Astrocyte (in vitro differentiated cells and primary cell): ENCODE measurements at regions not wholly inside any gene's neighbourhood (a gene's known extent, or its start where the extent isn't known, plus 50 kb on each side); places are given as distances from the start of the nearest gene placed in this dataset.

Experiments used
- CTCF ChIP-seq: IDR thresholded peaks from 2 replicates; pipeline ENCODE4 v1.5.1; 2011; ENCODE audit warnings: low read depth, mild to moderate bottlenecking, inconsistent platforms, low read length, moderate library complexity; ENCODE audit not compliant: insufficient read depth
- EZH2 ChIP-seq: IDR thresholded peaks from 2 replicates; pipeline ENCODE4 v1.6.1; 2012; ENCODE audit warnings: mild to moderate bottlenecking, low read length, inconsistent platforms; ENCODE audit not compliant: insufficient read depth

- TF ChIP-seq CTCF (no peak), EZH2 (no peak)
These were observed 98.1 kb upstream of the EGFL6 start for GRCh38 chrX:13471269-13471668.
